H54 (cell line): ENCODE measurements at regions not wholly inside any gene's neighbourhood (a gene's known extent, or its start where the extent isn't known, plus 50 kb on each side); places are given as distances from the start of the nearest gene placed in this dataset.

Experiments
- DNase-seq: peaks from one replicate; pipeline ENCODE4 v3.0.0; 2011; ENCODE audit warnings: low spot score, mixed read lengths; ENCODE audit not compliant: insufficient read length
- FAIRE-seq: peaks from 3 replicates; lab custom pipeline; 2011; peaks lifted over from hg19 to GRCh38; lab: Jason Lieb, UNC
- POLR2A ChIP-seq: IDR thresholded peaks from 2 replicates; pipeline ENCODE4 v1.6.1; 2011; ENCODE audit warnings: low read depth, mild to moderate bottlenecking, low read length

- DNase-seq: no peak
- no peak for TF ChIP-seq POLR2A
- FAIRE-seq: no peak
Measured at GRCh38 chr3:76986876-76987474, 52.9 kb upstream of the ROBO2 start.
